IPS-18c (cell line): ENCODE measurements at regions not wholly inside any gene's neighbourhood (a gene's known extent, or its start where the extent isn't known, plus 50 kb on each side); places are given as distances from the start of the nearest gene placed in this dataset.
"Not testable (repeated sequence)": the region's sequence is repeated elsewhere in the genome, so short reads cannot be mapped to it uniquely, and the experiment has no call there.

Experiments used
- H3K4me3 ChIP-seq: 2 replicates; pipeline ENCODE4 v1.7.0; 2013; ENCODE audit warnings: low read depth, mild to moderate bottlenecking, low read length, moderate library complexity; ENCODE audit not compliant: insufficient read depth
- H3K9me3 ChIP-seq: one replicate; pipeline ENCODE4 v1.6.1; 2013; ENCODE audit warnings: mild to moderate bottlenecking, low read length, moderate library complexity; ENCODE audit not compliant: control insufficient read depth, insufficient read depth

- no peaks in the 10 kb centered on the region for H3K9me3 ChIP-seq
Measured at GRCh38 chr4:177810220-177810619, 368.0 kb upstream of the AGA start.

GRCh38 chr4:177818392-177818791, 376.2 kb upstream of the AGA start:
- not testable (repeated sequence) for H3K4me3 ChIP-seq

More at GRCh38 chr4:177810220-177810619, 368.0 kb upstream of the AGA start:
- H3K4me3 ChIP-seq: no peak overlapping the region

GRCh38 chr4:177826973-177827372, 384.7 kb upstream of the AGA start:
- Histone ChIP-seq H3K9me3 (peaks cover 1% of the 10 kb centered on the region), H3K4me3 (no peak overlapping the region)

More at GRCh38 chr4:177818392-177818791, 376.2 kb upstream of the AGA start:
- not testable (repeated sequence) for H3K9me3 ChIP-seq

- Histone ChIP-seq H3K9me3 (peaks cover 2% of the 10 kb centered on the region), H3K4me3 (no peak overlapping the region)
Measured at GRCh38 chr4:177841258-177841657, 399.0 kb upstream of the AGA start.

- H3K4me3 ChIP-seq: no peak overlapping the region
- H3K9me3 ChIP-seq: no peaks in the 10 kb centered on the region
Measured at GRCh38 chr4:177853229-177853628, 411.0 kb upstream of the AGA start.

GRCh38 chr4:177855507-177856197, 413.4 kb upstream of the AGA start:
- Histone ChIP-seq H3K4me3 (no peak overlapping the region), H3K9me3 (no peaks in the 10 kb centered on the region)

- Histone ChIP-seq H3K9me3 (peaks cover 2% of the 10 kb centered on the region), H3K4me3 (no peak overlapping the region)
Measured at GRCh38 chr4:177860171-177860570, 417.9 kb upstream of the AGA start.

- peaks cover 2% of the 10 kb centered on the region for H3K9me3 ChIP-seq
- H3K4me3 ChIP-seq: no peak overlapping the region
Measured at GRCh38 chr4:177861551-177862094, 419.4 kb upstream of the AGA start.

- peaks cover 2% of the 10 kb centered on the region for H3K9me3 ChIP-seq
- H3K4me3 ChIP-seq: no peak overlapping the region
Measured at GRCh38 chr4:177862541-177863176, 420.4 kb upstream of the AGA start.

- no peak overlapping the region for H3K4me3 ChIP-seq
Measured at GRCh38 chr4:177879851-177880250, 437.6 kb upstream of the AGA start.

GRCh38 chr4:177895136-177895535, 452.9 kb upstream of the AGA start:
- H3K9me3 ChIP-seq: no peaks in the 10 kb centered on the region
- H3K4me3 ChIP-seq: no peak overlapping the region

More at GRCh38 chr4:177879851-177880250, 437.6 kb upstream of the AGA start:
- H3K9me3 ChIP-seq: no peaks in the 10 kb centered on the region

- no peaks in the 10 kb centered on the region for H3K9me3 ChIP-seq
- H3K4me3 ChIP-seq: no peak overlapping the region
Measured at GRCh38 chr4:177901786-177902185, 459.5 kb upstream of the AGA start.

GRCh38 chr4:177902386-177902785, 460.1 kb upstream of the AGA start:
- Histone ChIP-seq H3K9me3 (no peaks in the 10 kb centered on the region), H3K4me3 (no peak overlapping the region)

- Histone ChIP-seq H3K9me3 (no peaks in the 10 kb centered on the region), H3K4me3 (no peak overlapping the region)
Measured at GRCh38 chr4:177907736-177908424, 465.6 kb upstream of the AGA start.

GRCh38 chr4:177921715-177922114, 479.5 kb upstream of the AGA start:
- H3K9me3 ChIP-seq: no peaks in the 10 kb centered on the region
- H3K4me3 ChIP-seq: no peak overlapping the region

GRCh38 chr4:177923888-177924287, 481.7 kb upstream of the AGA start:
- H3K9me3 ChIP-seq: no peaks in the 10 kb centered on the region
- H3K4me3 ChIP-seq: no peak overlapping the region

GRCh38 chr4:177937041-177937440, 494.8 kb upstream of the AGA start:
- H3K4me3 ChIP-seq: no peak overlapping the region

GRCh38 chr4:177938226-177938625, 496.0 kb upstream of the AGA start:
- Histone ChIP-seq H3K9me3 (no peaks in the 10 kb centered on the region), H3K4me3 (no peak overlapping the region)

More at GRCh38 chr4:177937041-177937440, 494.8 kb upstream of the AGA start:
- H3K9me3 ChIP-seq: no peaks in the 10 kb centered on the region
